ENCODE measurements at regions not wholly inside any gene's neighbourhood (a gene's known extent, or its start where the extent isn't known, plus 50 kb on each side); places are given as distances from the start of the nearest gene placed in this dataset.
"Not testable (repeated sequence)": the region's sequence is repeated elsewhere in the genome, so short reads cannot be mapped to it uniquely, and the experiment has no call there.

- Mint-ChIP-seq H3K4me1 (ENCODE audit: low read depth) (peaks cover 1% of the 10 kb centered on the region), H3K9me3 (no peaks in the 10 kb centered on the region), H3K27me3 (peaks cover 28% of the 10 kb centered on the region), H3K36me3 (ENCODE audit: low read depth) (no peaks in the 10 kb centered on the region), H3K4me3 (no peak overlapping the region), H3K27ac (no peak overlapping the region)
- no peak for DNase-seq
These were observed 80.1 kb upstream of the SRD5A2 start for GRCh38 chr2:31660812-31661335.

DNA sequence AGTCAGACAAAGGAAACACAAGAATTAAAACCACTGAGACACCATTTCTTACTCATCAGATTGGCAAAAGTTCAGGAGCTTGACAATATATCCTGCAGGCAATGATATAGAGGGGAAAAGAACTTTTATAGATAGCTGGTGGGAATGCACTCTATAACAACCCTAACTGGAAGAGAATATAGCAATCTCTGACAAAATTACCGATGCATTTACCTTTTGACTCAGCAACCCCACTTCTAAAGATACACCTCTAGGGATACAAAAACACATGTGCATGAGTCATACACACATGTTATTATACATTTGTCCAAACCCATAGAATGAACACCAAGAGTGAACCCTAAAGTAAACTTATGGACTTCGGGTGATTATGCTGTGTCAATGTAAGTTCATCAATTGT is 79.4 kb upstream of the SRD5A2 start:
- H3K9me3 Mint-ChIP-seq, result no peaks in the 10 kb centered on the region
- no peak for DNase-seq
- peaks cover 31% of the 10 kb centered on the region for H3K27me3 Mint-ChIP-seq
- peaks cover 1% of the 10 kb centered on the region for H3K4me1 Mint-ChIP-seq (ENCODE audit: low read depth)
- H3K27ac Mint-ChIP-seq, result no peak overlapping the region
- H3K36me3 Mint-ChIP-seq (ENCODE audit: low read depth), result no peaks in the 10 kb centered on the region
- H3K4me3 Mint-ChIP-seq, result no peak overlapping the region

DNA sequence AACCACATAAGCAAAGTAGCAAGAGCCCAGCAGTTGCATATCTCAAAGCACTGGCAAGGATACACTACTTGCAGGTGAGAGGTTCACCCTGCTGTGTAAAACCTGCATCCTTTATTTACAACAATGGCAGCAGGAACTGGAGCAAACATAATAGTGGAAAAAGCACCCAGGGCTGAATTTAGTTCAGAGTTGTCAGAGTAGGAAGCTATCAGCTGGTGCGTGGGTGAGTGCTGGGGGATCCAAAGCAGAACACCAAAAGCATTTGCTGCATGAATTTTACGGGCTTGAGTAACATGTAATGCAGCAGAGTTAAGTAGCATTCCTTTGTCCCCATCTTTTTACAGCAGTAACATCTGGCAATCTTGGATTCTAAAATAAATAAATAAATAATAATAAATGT is 73.5 kb upstream of the SRD5A2 start:
- Mint-ChIP-seq H3K27me3 (peaks cover 31% of the 10 kb centered on the region), H3K4me3 (no peak overlapping the region)

GRCh38 chr2:31651736-31652135 is 71.0 kb upstream of the SRD5A2 start:
- no peak overlapping the region for H3K27ac Mint-ChIP-seq
- peaks cover 29% of the 10 kb centered on the region for H3K27me3 Mint-ChIP-seq
- H3K4me1 Mint-ChIP-seq (ENCODE audit: low read depth), result no peaks in the 10 kb centered on the region
- no peak overlapping the region for H3K4me3 Mint-ChIP-seq
- H3K36me3 Mint-ChIP-seq (ENCODE audit: low read depth), result no peaks in the 10 kb centered on the region
- no peaks in the 10 kb centered on the region for H3K9me3 Mint-ChIP-seq
- no peak for DNase-seq

More for the DNA sequence above, 73.5 kb upstream of the SRD5A2 start:
- no peaks in the 10 kb centered on the region for H3K36me3 Mint-ChIP-seq (ENCODE audit: low read depth)
- H3K9me3 Mint-ChIP-seq, result no peaks in the 10 kb centered on the region
- no peak overlapping the region for H3K27ac Mint-ChIP-seq
- no peak for DNase-seq
- H3K4me1 Mint-ChIP-seq (ENCODE audit: low read depth), result peaks cover 1% of the 10 kb centered on the region

DNA sequence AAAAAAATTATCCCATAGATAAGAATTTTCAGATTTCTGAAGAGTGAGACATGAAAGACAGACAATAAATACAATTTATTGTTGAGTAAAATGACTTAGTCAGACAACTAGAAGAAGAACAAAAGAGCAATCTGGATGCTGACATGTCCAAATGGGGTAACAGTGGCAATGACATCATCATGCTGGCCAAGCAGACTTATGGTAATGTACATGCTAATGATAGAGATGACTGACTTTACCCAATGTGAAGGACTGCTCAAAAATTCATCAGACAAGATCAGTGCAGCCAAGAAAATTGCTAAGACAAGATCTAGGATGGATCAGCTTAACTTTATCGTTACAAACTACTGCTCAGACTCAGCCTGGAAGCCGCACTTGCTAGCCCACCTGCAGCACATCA is 70.5 kb upstream of the SRD5A2 start:
- peaks cover 25% of the 10 kb centered on the region for H3K27me3 Mint-ChIP-seq
- H3K4me1 Mint-ChIP-seq (ENCODE audit: low read depth), result no peaks in the 10 kb centered on the region
- no peaks in the 10 kb centered on the region for H3K9me3 Mint-ChIP-seq
- H3K4me3 Mint-ChIP-seq, result no peak overlapping the region
- no peak for DNase-seq
- H3K36me3 Mint-ChIP-seq (ENCODE audit: low read depth), result no peaks in the 10 kb centered on the region
- H3K27ac Mint-ChIP-seq, result no peak overlapping the region

GRCh38 chr2:31644551-31644950 is 63.8 kb upstream of the SRD5A2 start:
- H3K4me1 Mint-ChIP-seq (ENCODE audit: low read depth), result no peaks in the 10 kb centered on the region
- H3K36me3 Mint-ChIP-seq (ENCODE audit: low read depth), result no peaks in the 10 kb centered on the region
- DNase-seq, result no peak
- H3K9me3 Mint-ChIP-seq, result no peaks in the 10 kb centered on the region
- no peak overlapping the region for H3K4me3 Mint-ChIP-seq
- no peak overlapping the region for H3K27ac Mint-ChIP-seq
- H3K27me3 Mint-ChIP-seq, result peaks cover 50% of the 10 kb centered on the region

GRCh38 chr2:31642707-31643106 is 62.0 kb upstream of the SRD5A2 start:
- Mint-ChIP-seq H3K9me3 (no peaks in the 10 kb centered on the region), H3K4me3 (no peak overlapping the region), H3K4me1 (ENCODE audit: low read depth) (no peaks in the 10 kb centered on the region), H3K27me3 (peaks cover 45% of the 10 kb centered on the region), H3K27ac (no peak overlapping the region), H3K36me3 (ENCODE audit: low read depth) (no peaks in the 10 kb centered on the region)
- DNase-seq, result no peak

DNA sequence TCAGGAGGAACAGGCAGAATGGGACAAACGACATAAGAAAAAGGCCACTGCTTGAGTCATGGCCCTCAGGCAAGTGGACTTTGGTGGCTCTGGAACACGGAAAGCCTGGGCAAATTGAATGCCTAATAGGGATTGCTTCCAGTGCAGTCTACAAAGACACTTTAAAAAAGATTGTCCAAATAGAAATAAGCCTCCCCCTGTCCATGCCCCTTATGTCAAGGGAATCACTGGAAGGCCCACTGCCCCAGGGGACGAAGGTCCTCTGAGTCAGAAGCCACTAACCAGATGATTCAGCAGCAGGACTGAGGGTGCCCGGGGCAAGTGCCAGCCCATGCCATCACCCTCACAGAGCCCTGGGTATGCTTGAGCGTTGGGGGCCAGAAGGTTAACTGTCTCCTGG is 51.5 kb upstream of the SRD5A2 start:
- not testable (repeated sequence) for H3K36me3 Mint-ChIP-seq (ENCODE audit: low read depth); H3K4me3 Mint-ChIP-seq; H3K27ac Mint-ChIP-seq

More for the DNA sequence above, 51.5 kb upstream of the SRD5A2 start:
- not testable (repeated sequence) for H3K4me1 Mint-ChIP-seq (ENCODE audit: low read depth); DNase-seq
- Mint-ChIP-seq H3K9me3 (peaks cover 13% of the 10 kb centered on the region), H3K27me3 (peaks cover 31% of the 10 kb centered on the region)
